GM19467 (cell line): ENCODE measurements at regions not wholly inside any gene's neighbourhood (a gene's known extent, or its start where the extent isn't known, plus 50 kb on each side); places are given as distances from the start of the nearest gene placed in this dataset.
"Not testable (repeated sequence)": the region's sequence is repeated elsewhere in the genome, so short reads cannot be mapped to it uniquely, and the experiment has no call there.

Source experiments
- ATAC-seq: cut with Tn5 transposase; IDR thresholded peaks from one replicate; pipeline ENCODE4 v1.9.1; 2021; ENCODE audit warnings: mild to moderate bottlenecking, moderate library complexity; ENCODE audit not compliant: unreplicated experiment

DNA sequence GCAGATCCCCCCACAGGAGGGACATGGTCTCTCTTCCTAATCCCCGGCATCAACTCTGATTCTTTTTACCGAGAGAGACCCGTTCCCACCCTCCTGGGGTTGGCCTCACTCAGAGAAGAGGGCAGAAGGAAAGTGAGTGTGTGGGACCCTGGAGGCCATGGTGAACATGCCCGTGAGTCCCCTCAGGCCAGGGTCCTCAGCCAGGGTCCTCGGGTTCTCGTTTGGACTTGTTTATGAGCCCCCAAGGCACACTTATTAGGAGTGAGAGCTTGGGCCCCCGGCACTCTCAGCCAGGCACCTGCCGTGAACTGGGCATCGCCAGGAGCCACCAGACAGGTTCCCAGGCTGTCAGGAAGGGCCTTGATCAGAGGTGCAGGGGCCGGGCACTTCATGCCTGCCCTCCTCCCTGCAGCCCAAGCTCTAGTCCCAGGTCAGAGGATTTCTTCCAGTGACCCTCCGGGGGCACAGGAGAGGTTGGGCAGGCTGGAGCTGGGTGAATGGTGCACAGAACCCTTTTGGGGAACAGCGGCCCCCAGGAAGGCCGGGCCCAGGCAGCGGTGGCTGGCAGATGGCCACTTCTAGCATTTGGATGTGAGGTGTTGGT is 122.6 kb downstream of the CRYAA start:
- ATAC-seq: no peak

DNA sequence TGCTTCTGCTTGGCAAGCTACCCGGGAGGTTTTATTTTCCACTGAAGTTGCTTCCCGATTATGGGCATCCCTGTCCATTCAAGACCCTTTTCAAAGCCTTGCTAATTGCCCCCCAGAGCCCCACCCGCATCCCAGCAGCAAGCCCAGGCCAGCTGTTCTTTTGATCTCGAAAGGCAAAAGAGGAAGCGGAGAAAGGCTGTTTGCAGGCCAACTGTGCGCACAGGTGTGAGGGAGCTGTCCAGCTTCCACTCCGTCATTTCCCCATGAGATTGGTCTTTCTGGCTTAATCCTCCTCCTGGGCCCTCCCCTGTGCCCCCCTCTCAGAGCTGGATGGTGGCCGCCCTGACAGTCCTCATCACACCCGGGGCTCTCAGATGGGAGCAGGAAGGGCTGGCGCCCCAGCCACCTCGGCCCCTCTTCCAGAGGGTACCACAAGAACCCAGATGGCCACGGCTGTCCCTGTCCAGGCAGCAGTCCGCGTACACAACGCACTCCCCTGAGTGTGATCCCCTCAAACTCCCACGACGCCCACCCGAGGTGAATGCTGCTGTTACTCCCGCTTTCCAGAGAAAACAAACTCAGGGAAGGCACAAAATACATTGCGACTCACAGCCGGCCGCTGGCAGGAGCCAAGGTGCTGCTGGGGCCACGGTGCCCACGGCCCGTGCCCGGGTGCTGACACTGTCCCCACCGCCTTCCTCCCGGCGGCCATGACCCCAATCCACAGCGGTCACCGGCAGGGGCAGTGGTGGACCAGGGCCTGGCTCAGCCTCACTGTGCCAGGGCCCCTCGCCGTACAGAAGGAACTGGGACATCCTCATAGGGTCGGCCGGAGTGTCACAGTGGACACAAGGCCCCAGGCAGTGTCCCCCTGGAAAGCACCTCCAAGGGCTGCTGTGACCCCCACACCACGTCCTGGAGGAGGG is 121.9 kb downstream of the CRYAA start:
- no peak for ATAC-seq

DNA sequence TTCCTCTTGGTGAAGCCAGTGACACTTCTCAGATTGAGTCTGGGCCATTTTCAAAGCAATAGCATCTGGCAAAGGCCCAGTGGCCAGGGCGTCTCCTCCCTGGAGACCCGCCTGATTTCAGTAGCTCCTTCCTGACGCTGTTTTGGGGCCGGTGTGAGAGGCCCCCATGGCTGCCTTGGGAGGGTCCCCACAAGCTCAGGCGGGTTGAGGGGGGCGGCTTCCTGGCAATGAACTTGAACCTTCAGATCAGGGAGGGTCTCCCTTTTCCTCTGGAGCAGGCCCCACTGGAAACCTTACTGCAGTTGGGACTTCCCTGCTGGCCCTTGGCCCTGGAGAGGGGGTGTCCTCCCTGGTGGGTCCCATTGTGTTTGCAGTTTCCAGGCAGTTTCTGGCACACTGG is 121.2 kb downstream of the CRYAA start:
- no peak for ATAC-seq

DNA sequence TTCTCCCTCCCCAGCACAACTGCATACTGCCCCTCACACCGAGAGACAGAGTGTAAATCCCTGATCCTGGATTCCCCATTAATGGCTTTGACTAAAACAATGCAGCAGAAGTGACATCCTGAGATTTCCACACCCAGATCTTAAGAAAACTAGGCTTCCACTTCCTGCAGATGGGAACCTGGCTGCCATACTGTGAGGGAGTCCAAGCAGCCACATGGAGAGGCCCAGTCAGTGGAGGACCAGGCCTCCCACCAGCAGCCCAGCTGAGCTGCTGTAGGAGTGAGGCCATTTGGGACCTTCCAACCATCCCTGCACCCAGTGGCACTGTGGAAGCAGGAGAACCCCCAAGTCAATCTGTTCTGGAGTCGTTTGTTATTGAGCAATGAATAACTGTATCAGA is 120.6 kb downstream of the CRYAA start:
- ATAC-seq: no peak

DNA sequence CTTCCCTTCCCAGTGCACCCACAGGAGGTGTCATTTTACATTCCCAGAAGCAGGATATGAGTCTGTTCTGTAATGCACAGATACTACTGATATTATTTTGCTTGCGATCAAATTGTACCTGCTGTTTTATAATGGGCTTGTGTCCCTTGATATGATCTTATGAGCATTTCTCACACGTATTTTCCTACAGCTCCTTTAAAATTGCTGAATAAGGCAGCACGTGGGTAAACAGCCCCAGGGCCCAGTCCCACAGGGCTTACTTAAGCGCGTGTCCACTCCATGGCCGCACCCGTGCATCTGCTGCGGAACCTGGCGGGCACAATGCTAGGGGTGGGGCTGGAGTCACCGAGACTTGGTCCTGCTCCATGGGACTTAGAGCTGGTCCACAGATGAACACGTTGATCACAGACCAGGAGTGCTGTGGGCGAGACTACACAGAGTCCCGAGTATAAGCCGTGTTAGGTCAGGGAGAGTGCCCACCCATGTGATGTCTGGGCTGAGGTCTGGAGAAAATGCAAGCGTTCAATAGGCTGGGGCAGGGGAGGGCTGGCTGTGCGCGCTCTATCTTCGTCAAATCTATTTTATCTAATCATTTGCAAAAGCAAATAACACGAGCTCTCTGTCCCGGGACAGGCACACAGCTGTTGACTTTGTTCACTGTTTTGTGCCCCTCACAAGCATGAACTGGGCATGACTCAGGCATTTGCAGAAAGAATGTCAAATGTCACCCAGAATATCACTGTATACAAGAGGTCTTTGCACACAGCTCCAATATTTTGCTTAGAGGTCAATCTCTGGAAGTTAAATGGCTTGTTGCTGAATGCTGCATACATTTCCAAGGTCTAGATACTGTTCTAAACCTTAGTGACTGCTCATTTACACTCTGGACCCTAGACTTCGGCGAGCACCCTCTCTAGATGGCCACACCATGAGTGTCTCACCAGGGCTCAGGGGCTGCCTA is 119.3 kb downstream of the CRYAA start:
- no peak for ATAC-seq

- ATAC-seq: no peak
These were observed 118.4 kb downstream of the CRYAA start for GRCh38 chr21:43287111-43287760.

GRCh38 chr21:43286196-43286595 is 117.4 kb downstream of the CRYAA start:
- ATAC-seq: no peak

GRCh38 chr21:43284700-43285099 is 115.9 kb downstream of the CRYAA start:
- ATAC-seq: no peak

DNA sequence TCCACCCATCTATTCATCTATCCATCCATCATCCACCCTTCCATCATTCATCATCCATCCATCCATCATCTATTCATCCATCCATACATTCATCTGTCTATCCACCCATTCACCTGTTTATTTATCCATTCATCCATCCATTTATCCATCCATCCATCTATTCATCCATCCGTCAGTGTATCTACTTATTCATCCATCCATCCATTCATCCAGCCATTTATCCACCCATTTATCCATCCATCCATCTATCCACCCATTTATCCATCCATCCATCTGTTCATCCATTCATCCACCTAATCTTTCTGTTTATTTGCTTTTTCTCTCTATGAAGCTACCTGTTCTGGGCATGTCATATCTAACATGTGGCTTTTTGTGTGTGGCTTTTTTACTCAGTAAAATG is 115.4 kb downstream of the CRYAA start:
- no peak for ATAC-seq

DNA sequence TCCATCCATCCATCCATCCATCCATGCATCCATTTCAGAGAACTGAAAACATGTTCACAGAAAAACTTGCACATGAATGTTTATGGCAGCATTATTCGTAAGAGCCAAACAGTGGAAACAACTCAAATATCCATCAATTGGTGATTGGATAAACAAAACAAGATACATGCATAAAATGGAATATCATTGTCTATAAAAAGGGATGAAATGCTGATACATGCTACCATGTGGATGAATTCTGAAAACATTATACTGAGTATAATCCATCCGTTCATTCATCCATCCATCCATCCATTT is 115.1 kb downstream of the CRYAA start:
- not testable (repeated sequence) for ATAC-seq

GRCh38 chr21:43283136-43283924 is 114.5 kb downstream of the CRYAA start:
- no peak for ATAC-seq

GRCh38 chr21:43282358-43283120 is 113.7 kb downstream of the CRYAA start:
- ATAC-seq: no peak

- no peak for ATAC-seq
These were observed 113.0 kb downstream of the CRYAA start for GRCh38 chr21:43281661-43282357.

GRCh38 chr21:43280949-43281633 is 112.3 kb downstream of the CRYAA start:
- ATAC-seq: no peak

DNA sequence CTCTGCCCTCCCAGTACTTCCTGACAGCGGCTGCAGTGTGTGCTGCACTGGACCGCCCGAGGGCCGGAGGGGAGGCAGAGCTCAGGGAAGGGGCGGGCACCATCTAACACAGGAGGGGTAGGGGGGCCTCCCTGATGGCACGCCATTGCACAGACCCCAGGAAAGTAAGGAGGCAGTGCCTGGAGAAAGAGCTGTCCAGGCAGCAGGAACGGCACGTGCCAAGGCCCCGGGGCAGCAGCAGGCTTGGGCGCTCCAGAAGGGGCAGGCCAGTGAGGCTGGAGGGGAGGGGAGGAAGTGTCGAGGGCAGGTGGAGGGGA is 110.7 kb downstream of the CRYAA start:
- no peak for ATAC-seq

GRCh38 chr21:43278766-43279577 is 110.2 kb downstream of the CRYAA start:
- ATAC-seq: no peak

- no peak for ATAC-seq
These were observed 109.6 kb downstream of the CRYAA start for GRCh38 chr21:43278359-43278758.
